ENCODE measurements at regions not wholly inside any gene's neighbourhood (a gene's known extent, or its start where the extent isn't known, plus 50 kb on each side); places are given as distances from the start of the nearest gene placed in this dataset.

DNA sequence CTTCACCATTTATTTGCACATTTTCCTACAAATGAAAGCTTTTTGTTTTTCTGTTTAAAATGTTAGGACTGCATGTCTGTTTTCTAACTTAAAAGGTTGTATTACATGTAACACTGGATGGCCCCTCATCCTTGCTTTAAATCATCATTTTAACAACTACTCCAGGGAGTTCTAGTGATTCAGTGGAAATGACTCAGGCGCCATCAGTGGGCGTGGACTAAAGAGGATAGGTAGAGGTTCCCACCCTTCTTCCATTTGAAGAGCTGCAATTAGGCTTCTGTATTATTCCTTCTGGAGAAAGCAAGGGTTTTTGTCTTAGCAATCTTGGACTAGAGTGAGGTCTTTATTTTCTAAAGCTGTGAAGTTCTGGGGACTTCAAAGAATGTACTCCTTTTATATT lies 213.7 kb downstream of the TMEM38B start:
- no peaks in the 10 kb centered on the region for H3K9me3 ChIP-seq (ENCODE audit: control insufficient read depth in 4 of 4, insufficient read depth in 3 of 4, low read length in 3 of 4)
- whole genome bisulfite sequencing, 2 donors: 93 to 94% methylated on average over 2 of the region's 2 CpGs
- no peaks in the 10 kb centered on the region for H3K36me3 ChIP-seq (ENCODE audit: control insufficient read depth in 4 of 4, insufficient read depth in 4 of 4, low read length in 4 of 4)

DNA sequence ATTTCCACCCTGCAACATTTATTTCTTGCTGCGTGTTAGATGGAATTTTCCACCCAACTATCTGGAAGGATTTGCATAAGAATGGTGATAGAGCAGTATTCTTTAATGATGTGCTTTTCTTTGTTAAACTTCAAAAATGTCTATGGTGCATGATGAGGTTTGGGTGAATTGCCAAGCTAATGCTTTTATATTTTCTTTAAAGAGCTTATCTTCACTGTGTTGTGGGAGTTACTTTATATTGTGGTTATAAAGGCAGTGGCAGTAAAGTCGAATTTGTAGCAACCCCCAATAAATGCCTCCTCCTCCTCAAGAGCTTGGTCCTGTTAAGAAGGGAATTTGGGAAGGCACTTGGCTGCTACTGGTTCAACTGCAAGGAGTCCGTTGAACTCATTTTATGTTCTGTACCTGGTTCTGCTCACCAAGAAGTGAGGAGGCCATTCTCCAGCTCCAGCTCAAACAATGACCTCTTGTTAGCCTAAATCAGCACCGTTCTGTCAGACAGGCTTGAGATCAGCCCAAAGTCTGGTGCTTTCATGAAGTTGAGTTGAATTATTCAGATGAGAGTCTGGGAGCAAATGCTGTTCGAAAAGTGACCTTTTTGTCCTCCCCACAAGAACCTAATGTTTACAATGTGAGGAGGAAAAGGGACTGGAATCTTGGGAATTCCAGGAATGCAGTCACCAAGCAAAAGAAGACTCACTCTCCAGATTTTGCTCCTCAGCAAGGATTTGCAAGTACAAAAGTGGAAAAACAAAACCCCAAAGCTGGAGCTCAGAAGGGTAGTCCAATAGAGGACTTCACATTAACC lies 217.0 kb downstream of the TMEM38B start:
- Histone ChIP-seq H3K9me3 (ENCODE audit: control insufficient read depth in 4 of 4, insufficient read depth in 3 of 4, low read length in 3 of 4) (no peaks in the 10 kb centered on the region), H3K4me1 (ENCODE audit: control insufficient read depth in 5 of 5, insufficient read depth in 5 of 5, low read length in 5 of 5) (peaks cover 0 to 7% (median 2%) of the 10 kb centered on the region in 5 donors), H3K9ac (ENCODE audit: insufficient read depth in 1 of 2, low read length in 2 of 2) (no peak overlapping the region), H3K27ac (ENCODE audit: low read depth in 1 of 2, low read length in 1 of 2) (no peak overlapping the region), H3K36me3 (ENCODE audit: control insufficient read depth in 4 of 4, insufficient read depth in 4 of 4, low read length in 4 of 4) (no peaks in the 10 kb centered on the region), H3K27me3 (ENCODE audit: control insufficient read depth in 3 of 3, insufficient read depth in 3 of 3, low read length in 2 of 3) (no peaks in the 10 kb centered on the region), H3K4me3 (no peak overlapping the region)
- ATAC-seq (ENCODE audit: insufficient read depth, low FRiP score): no peak
- no peak for DNase-seq
- 54 to 72% methylated on average over 5 of the region's 5 CpGs for WGBS, 2 donors
- TF ChIP-seq, protein P1, sequence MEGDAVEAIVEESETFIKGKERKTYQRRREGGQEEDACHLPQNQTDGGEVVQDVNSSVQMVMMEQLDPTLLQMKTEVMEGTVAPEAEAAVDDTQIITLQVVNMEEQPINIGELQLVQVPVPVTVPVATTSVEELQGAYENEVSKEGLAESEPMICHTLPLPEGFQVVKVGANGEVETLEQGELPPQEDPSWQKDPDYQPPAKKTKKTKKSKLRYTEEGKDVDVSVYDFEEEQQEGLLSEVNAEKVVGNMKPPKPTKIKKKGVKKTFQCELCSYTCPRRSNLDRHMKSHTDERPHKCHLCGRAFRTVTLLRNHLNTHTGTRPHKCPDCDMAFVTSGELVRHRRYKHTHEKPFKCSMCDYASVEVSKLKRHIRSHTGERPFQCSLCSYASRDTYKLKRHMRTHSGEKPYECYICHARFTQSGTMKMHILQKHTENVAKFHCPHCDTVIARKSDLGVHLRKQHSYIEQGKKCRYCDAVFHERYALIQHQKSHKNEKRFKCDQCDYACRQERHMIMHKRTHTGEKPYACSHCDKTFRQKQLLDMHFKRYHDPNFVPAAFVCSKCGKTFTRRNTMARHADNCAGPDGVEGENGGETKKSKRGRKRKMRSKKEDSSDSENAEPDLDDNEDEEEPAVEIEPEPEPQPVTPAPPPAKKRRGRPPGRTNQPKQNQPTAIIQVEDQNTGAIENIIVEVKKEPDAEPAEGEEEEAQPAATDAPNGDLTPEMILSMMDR (IDR thresholded peaks at IDR 0.05; ENCODE audit: control extremely low read depth, extremely low read depth): no peak

More for the DNA sequence above, 213.7 kb downstream of the TMEM38B start:
- peaks cover 0 to 7% (median 2%) of the 10 kb centered on the region in 5 donors for H3K4me1 ChIP-seq (ENCODE audit: control insufficient read depth in 5 of 5, insufficient read depth in 5 of 5, low read length in 5 of 5)
- H3K9ac ChIP-seq (ENCODE audit: insufficient read depth in 1 of 2, low read length in 2 of 2): no peak overlapping the region
- ATAC-seq (ENCODE audit: insufficient read depth, low FRiP score): no peak
- TF ChIP-seq, protein P1 (IDR thresholded peaks at IDR 0.05; ENCODE audit: control extremely low read depth, extremely low read depth): no peak
- H3K27ac ChIP-seq (ENCODE audit: low read depth in 1 of 2, low read length in 1 of 2): no peak overlapping the region
- H3K27me3 ChIP-seq (ENCODE audit: control insufficient read depth in 3 of 3, insufficient read depth in 3 of 3, low read length in 2 of 3): no peaks in the 10 kb centered on the region
- no peak for DNase-seq
- no peak overlapping the region for H3K4me3 ChIP-seq

DNA sequence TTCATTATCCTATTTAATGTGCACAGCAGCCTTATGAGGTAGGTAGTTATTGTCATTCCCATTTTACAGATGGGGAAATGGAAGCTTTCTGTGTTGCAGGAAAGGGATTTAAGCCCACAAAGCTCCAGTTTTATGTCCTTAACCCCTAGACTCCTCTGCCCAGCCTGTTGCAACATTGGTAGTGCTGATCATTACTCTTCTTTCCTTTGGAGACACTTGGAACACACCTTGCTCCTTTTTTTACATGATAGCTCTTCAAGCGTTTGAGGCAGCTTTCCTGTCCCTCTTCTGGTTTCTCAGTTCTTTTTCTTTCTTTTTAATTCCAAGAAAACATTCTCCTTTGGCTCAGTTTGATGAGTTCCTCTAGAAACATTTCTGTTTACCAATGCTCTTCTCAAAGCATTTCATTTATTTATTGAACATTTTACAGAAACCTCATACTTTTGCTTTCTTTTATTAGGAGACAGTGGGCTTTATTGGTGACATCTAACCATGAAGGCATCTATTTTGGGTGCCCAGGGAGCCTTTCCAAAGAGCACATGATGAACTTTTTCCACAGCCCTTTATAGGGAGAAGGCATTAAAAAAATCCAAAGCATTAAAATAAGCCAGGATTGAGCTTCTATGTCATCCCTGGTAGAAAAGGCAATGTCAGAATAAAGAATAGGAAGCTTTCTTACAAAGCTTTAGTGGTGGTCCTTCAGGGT lies 218.0 kb downstream of the TMEM38B start:
- WGBS, 2 donors: 70 to 92% methylated on average over 1 of the region's 1 CpG

More for the DNA sequence above, 218.0 kb downstream of the TMEM38B start:
- TF ChIP-seq, protein P1 (IDR thresholded peaks at IDR 0.05; ENCODE audit: control extremely low read depth, extremely low read depth): no peak
- peaks cover 0 to 7% (median 2%) of the 10 kb centered on the region in 5 donors for H3K4me1 ChIP-seq (ENCODE audit: control insufficient read depth in 5 of 5, insufficient read depth in 5 of 5, low read length in 5 of 5)
- H3K27me3 ChIP-seq (ENCODE audit: control insufficient read depth in 3 of 3, insufficient read depth in 3 of 3, low read length in 2 of 3): no peaks in the 10 kb centered on the region
- H3K36me3 ChIP-seq (ENCODE audit: control insufficient read depth in 4 of 4, insufficient read depth in 4 of 4, low read length in 4 of 4): no peaks in the 10 kb centered on the region
- no peak overlapping the region for H3K4me3 ChIP-seq
- H3K27ac ChIP-seq (ENCODE audit: low read depth in 1 of 2, low read length in 1 of 2): no peak overlapping the region
- DNase-seq: no peak
- H3K9me3 ChIP-seq (ENCODE audit: control insufficient read depth in 4 of 4, insufficient read depth in 3 of 4, low read length in 3 of 4): no peaks in the 10 kb centered on the region
- H3K9ac ChIP-seq (ENCODE audit: insufficient read depth in 1 of 2, low read length in 2 of 2): no peak overlapping the region
- no peak for ATAC-seq (ENCODE audit: insufficient read depth, low FRiP score)
